Epithelial cell of esophagus (primary cell): ENCODE measurements at regions not wholly inside any gene's neighbourhood (a gene's known extent, or its start where the extent isn't known, plus 50 kb on each side); places are given as distances from the start of the nearest gene placed in this dataset.

Source experiments
- DNase-seq: peaks from one replicate; pipeline ENCODE4 v3.0.0; 2010; ENCODE audit warnings: low read depth
- H3K4me3 ChIP-seq: 2 replicates; pipeline ENCODE4 v1.5.1; 2011; ENCODE audit warnings: mild to moderate bottlenecking, low read length, control low read depth
- TF ChIP-seq, protein P1 (sequence below): IDR thresholded peaks from 2 replicates; pipeline ENCODE4 v1.5.1; 2011; ENCODE audit warnings: low read depth, mild to moderate bottlenecking, low read length, control low read depth, inconsistent platforms; ENCODE audit not compliant: insufficient read depth; ENCODE audit errors: missing control alignments

GRCh38 chr14:71471634-71472355, 460.4 kb upstream of the RGS6 start:
- no peak for DNase-seq
- TF ChIP-seq, protein P1, sequence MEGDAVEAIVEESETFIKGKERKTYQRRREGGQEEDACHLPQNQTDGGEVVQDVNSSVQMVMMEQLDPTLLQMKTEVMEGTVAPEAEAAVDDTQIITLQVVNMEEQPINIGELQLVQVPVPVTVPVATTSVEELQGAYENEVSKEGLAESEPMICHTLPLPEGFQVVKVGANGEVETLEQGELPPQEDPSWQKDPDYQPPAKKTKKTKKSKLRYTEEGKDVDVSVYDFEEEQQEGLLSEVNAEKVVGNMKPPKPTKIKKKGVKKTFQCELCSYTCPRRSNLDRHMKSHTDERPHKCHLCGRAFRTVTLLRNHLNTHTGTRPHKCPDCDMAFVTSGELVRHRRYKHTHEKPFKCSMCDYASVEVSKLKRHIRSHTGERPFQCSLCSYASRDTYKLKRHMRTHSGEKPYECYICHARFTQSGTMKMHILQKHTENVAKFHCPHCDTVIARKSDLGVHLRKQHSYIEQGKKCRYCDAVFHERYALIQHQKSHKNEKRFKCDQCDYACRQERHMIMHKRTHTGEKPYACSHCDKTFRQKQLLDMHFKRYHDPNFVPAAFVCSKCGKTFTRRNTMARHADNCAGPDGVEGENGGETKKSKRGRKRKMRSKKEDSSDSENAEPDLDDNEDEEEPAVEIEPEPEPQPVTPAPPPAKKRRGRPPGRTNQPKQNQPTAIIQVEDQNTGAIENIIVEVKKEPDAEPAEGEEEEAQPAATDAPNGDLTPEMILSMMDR = no peak
- no peak overlapping the region for H3K4me3 ChIP-seq

GRCh38 chr14:71472356-71473340, 459.6 kb upstream of the RGS6 start:
- TF ChIP-seq, protein P1 = no peak
- no peak for DNase-seq
- H3K4me3 ChIP-seq = no peak overlapping the region

GRCh38 chr14:71473843-71474242, 458.4 kb upstream of the RGS6 start:
- H3K4me3 ChIP-seq = no peak overlapping the region
- peak; percentile 67 for DNase-seq
- TF ChIP-seq, protein P1 = no peak

- TF ChIP-seq, protein P1 = no peak
- no peak for DNase-seq
- H3K4me3 ChIP-seq = no peak overlapping the region
These were observed 457.6 kb upstream of the RGS6 start for GRCh38 chr14:71474301-71475265.

- H3K4me3 ChIP-seq = no peak overlapping the region
- DNase-seq = no peak
- TF ChIP-seq, protein P1 = no peak
These were observed 456.3 kb upstream of the RGS6 start for GRCh38 chr14:71475916-71476315.

GRCh38 chr14:71478542-71478941, 453.7 kb upstream of the RGS6 start:
- TF ChIP-seq, protein P1 = no peak
- H3K4me3 ChIP-seq = no peak overlapping the region
- DNase-seq = peak; percentile 69
